Adrenal gland (tissue), 9 donors: ENCODE measurements at regions not wholly inside any gene's neighbourhood (a gene's known extent, or its start where the extent isn't known, plus 50 kb on each side); places are given as distances from the start of the nearest gene placed in this dataset.

Source experiments
- DNase-seq, 7 donors: peaks; one replicate each; pipeline ENCODE4 v3.0.0-alpha.2; 2019 to 2020
- H3K27ac ChIP-seq, 5 donors: fragments of 200-600 bp; sonication (generic) in 4 of 5; 1 replicate in 3 of 5; 2 replicates in 2 of 5; pipeline versions ENCODE4 v1.5.1 to v1.8.0; 2016 to 2020; ENCODE audit warnings: mild to moderate bottlenecking in 1 of 5
- H3K27me3 ChIP-seq: fragments of 200-600 bp; 2 replicates; pipeline ENCODE4 v1.8.0; 2021
- H3K36me3 ChIP-seq, 2 donors: fragments of 200-600 bp; replicated peaks in 1 of 2; 1 replicate in 1 of 2; 2 replicates in 1 of 2; pipeline versions ENCODE4 v1.5.1 to v1.8.0; 2018 to 2022
- H3K4me1 ChIP-seq, 2 donors: fragments of 200-600 bp; replicated peaks in 1 of 2; 1 replicate in 1 of 2; 2 replicates in 1 of 2; pipeline versions ENCODE4 v1.5.1 to v1.8.0; 2018 to 2021
- H3K4me3 ChIP-seq, 4 donors: fragments of 200-600 bp; sonication (generic) in 3 of 4; one replicate each; pipeline ENCODE4 v1.5.1; 2016 to 2018
- H3K9me3 ChIP-seq, 3 donors: fragments of 200-600 bp; sonication (generic) in 1 of 3; replicated peaks in 1 of 3; 1 replicate in 2 of 3; 2 replicates in 1 of 3; pipeline versions ENCODE4 v1.5.1 to v1.8.0; 2016 to 2021
- CTCF ChIP-seq, 6 experiments: fragments of 450-650 bp in 4 of 6; fragments of 200-600 bp in 2 of 6; sonication (generic) in 1 of 6; IDR thresholded peaks; 1 replicate in 5 of 6; 2 replicates in 1 of 6; pipeline versions ENCODE4 v1.5.1 to v1.8.0; 2016 to 2021; ENCODE audit warnings: antibody characterized with exemption in 6 of 6, mild to moderate bottlenecking in 2 of 6, moderate library complexity in 1 of 6
- POLR2A ChIP-seq, 2 donors: fragments of 450-650 bp; IDR thresholded peaks; one replicate each; pipeline ENCODE4 v1.6.1; 2017; ENCODE audit warnings: antibody characterized with exemption in 2 of 2, mild to moderate bottlenecking in 2 of 2, moderate library complexity in 1 of 2
- WGBS, 4 donors: extraction: QIAGEN DNeasy Blood & Tissue Kit in 2 of 4; methylation state at CpG; one replicate each; pipeline versions ENCODE4 v1.1.5 to v1.1.7; 2013 to 2017; 5-methylcytosine and 5-hydroxymethylcytosine counted together
- intact Hi-C, 2 donors: fragments of 100-400 bp; cut with DNase I; formaldehyde crosslinking; loops; one replicate each; pipeline versions ENCODE4 v1.14.1 to v1.15.0; 2022 to 2023
- donor health status: healthy with polysubstance abuse.
- donor health status: Bipolar disorder and iron deficiency.
- donor health status: DM: yes; HTN: yes; CAD: no.
- donor health status: DM: no; HTN: no; CAD: no.
- donor health status: DM: no; HTN: no; CAD: no.

- intact Hi-C loops, result no loop called here
- no peak for TF ChIP-seq POLR2A (IDR thresholded peaks at IDR 0.05)
- TF ChIP-seq CTCF (IDR thresholded peaks at IDR 0.05), result no peak
Observed at GRCh38 chr13:22195726-22196125, 524.9 kb downstream of the FGF9 start.

GRCh38 chr13:22196777-22197176 lies 525.9 kb downstream of the FGF9 start:
- Histone ChIP-seq H3K27me3 (no peaks in the 10 kb centered on the region), H3K4me3 (no peak overlapping the region), H3K9me3 (no peaks in the 10 kb centered on the region), H3K4me1 (no peaks in the 10 kb centered on the region), H3K27ac (no peak overlapping the region), H3K36me3 (no peaks in the 10 kb centered on the region)
- intact Hi-C loops, result no loop called here
- TF ChIP-seq POLR2A (IDR thresholded peaks at IDR 0.05), result no peak
- no peak for TF ChIP-seq CTCF (IDR thresholded peaks at IDR 0.05)
- DNase-seq, result no peak

More at GRCh38 chr13:22195726-22196125, 524.9 kb downstream of the FGF9 start:
- Histone ChIP-seq H3K9me3 (no peaks in the 10 kb centered on the region), H3K27me3 (no peaks in the 10 kb centered on the region), H3K36me3 (no peaks in the 10 kb centered on the region), H3K4me1 (no peaks in the 10 kb centered on the region), H3K27ac (no peak overlapping the region), H3K4me3 (no peak overlapping the region)
- DNase-seq, result no peak
- WGBS, 4 donors, result 93 to 95% (median 93%) methylated on average over 5 of the region's 5 CpGs

DNA sequence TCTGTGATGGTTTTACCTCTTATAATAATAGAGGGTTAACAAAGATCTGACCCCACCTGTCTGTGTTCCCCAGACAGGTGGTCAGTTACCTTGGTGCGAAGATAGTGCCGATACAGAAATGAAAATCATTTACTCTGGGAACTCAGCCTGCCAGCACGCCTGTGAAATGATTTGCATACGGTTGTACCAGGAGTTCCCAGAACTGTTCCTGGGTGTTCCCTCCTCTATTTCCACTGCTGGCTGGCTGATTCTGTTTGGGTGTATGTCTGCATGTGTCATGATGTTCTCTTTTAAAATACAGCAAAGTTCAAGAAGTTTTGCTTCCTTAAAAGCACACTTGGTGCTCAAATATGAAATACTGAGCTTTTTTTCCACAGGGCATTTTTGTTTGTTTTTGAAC lies 527.1 kb downstream of the FGF9 start:
- no peak overlapping the region for H3K4me3 ChIP-seq
- H3K27ac ChIP-seq, result no peak overlapping the region
- H3K9me3 ChIP-seq, result no peaks in the 10 kb centered on the region
- peak in 1 of 7 donors; percentile 18 for DNase-seq
- intact Hi-C loops, result no loop called here
- WGBS, 4 donors, result 58 to 75% (median 67%) methylated on average over 4 of the region's 4 CpGs
- no peaks in the 10 kb centered on the region for H3K27me3 ChIP-seq
- no peaks in the 10 kb centered on the region for H3K4me1 ChIP-seq
- no peak for TF ChIP-seq CTCF (IDR thresholded peaks at IDR 0.05)
- TF ChIP-seq POLR2A (IDR thresholded peaks at IDR 0.05), result no peak
- no peaks in the 10 kb centered on the region for H3K36me3 ChIP-seq

GRCh38 chr13:22198641-22199217 lies 527.9 kb downstream of the FGF9 start:
- intact Hi-C loops, result no loop called here
- Histone ChIP-seq H3K4me1 (no peaks in the 10 kb centered on the region), H3K27me3 (no peaks in the 10 kb centered on the region), H3K27ac (no peak overlapping the region), H3K4me3 (no peak overlapping the region), H3K9me3 (no peaks in the 10 kb centered on the region), H3K36me3 (no peaks in the 10 kb centered on the region)
- no peak for DNase-seq
- TF ChIP-seq CTCF (IDR thresholded peaks at IDR 0.05) (no peak), POLR2A (IDR thresholded peaks at IDR 0.05) (no peak)
- WGBS, 4 donors, result 55 to 67% (median 57%) methylated on average over 10 of the region's 10 CpGs
